ENCODE measurements at regions not wholly inside any gene's neighbourhood (a gene's known extent, or its start where the extent isn't known, plus 50 kb on each side); places are given as distances from the start of the nearest gene placed in this dataset.
"Not testable (repeated sequence)": the region's sequence is repeated elsewhere in the genome, so short reads cannot be mapped to it uniquely, and the experiment has no call there.

- not testable (repeated sequence) for TF ChIP-seq POLR2A (IDR thresholded peaks at IDR 0.05; ENCODE audit: low read length); GATA1 (IDR thresholded peaks at IDR 0.05; ENCODE audit: low read depth, low read length)
Measured at GRCh38 chr3:125775106-125775505, 179.8 kb upstream of the OSBPL11 start.
